IMR-90 (cell line): ENCODE measurements at regions not wholly inside any gene's neighbourhood (a gene's known extent, or its start where the extent isn't known, plus 50 kb on each side); places are given as distances from the start of the nearest gene placed in this dataset.

Experiments used
- ATAC-seq: fragments of 200-7000 bp; cut with Tn5 transposase; 2 replicates; pipeline ENCODE4 v1.9.1; 2020; ENCODE audit warnings: low read depth, mild to moderate bottlenecking, moderate library complexity
- BruUV-seq: library from RNA; stranded (reverse); fragments of 400-500 nt; replicated peaks from 2 replicates; lab custom pipeline; 2021; lab: Mats Ljungman, UMichigan
- CTCF ChIA-PET: fragments of 300-600 bp; formaldehyde crosslinking; extraction: SDS; loops from one replicate; lab custom pipeline; 2021; ENCODE audit warnings: antibody characterized with exemption; lab: Yijun Ruan, JAX
- POLR2A ChIA-PET: fragments of 300-600 bp; sonication (Branson Sonifier 250); formaldehyde crosslinking; loops from one replicate; lab custom pipeline; 2022; ENCODE audit warnings: antibody characterized with exemption; ENCODE audit not compliant: unreplicated experiment; lab: Charles Lee
- DNase-seq: peaks from one replicate; pipeline ENCODE4 v3.0.0; 2013
- H2AFZ ChIP-seq: replicated peaks from 2 replicates; pipeline ENCODE3; 2013; ENCODE audit warnings: low read length, mild to moderate bottlenecking; ENCODE audit not compliant: poor library complexity
- H2AK5ac ChIP-seq: 2 replicates; pipeline ENCODE4 v1.6.1; 2013; ENCODE audit warnings: low read depth, low read length, inconsistent platforms
- H2AK9ac ChIP-seq: replicated peaks from 2 replicates; pipeline ENCODE3; 2013; ENCODE audit warnings: mild to moderate bottlenecking, low read depth, low read length, moderate library complexity; ENCODE audit not compliant: poor library complexity
- H2BK120ac ChIP-seq: 2 replicates; pipeline ENCODE4 v1.6.1; 2013; ENCODE audit warnings: low read depth, low read length, inconsistent platforms
- H2BK15ac ChIP-seq: 3 replicates; pipeline ENCODE4 v1.6.1; 2013; ENCODE audit warnings: low read depth, low read length, inconsistent platforms
- H2BK20ac ChIP-seq: 2 replicates; pipeline ENCODE4 v1.6.1; 2013; ENCODE audit warnings: low read depth, mild to moderate bottlenecking, inconsistent platforms, low read length, moderate library complexity
- H2BK5ac ChIP-seq: 2 replicates; pipeline ENCODE4 v1.6.1; 2013; ENCODE audit warnings: mild to moderate bottlenecking, low read depth, low read length, inconsistent platforms; ENCODE audit not compliant: poor library complexity, severe bottlenecking
- H3K14ac ChIP-seq: replicated peaks from 2 replicates; pipeline ENCODE4 v1.6.1; 2013; ENCODE audit warnings: low read depth, low read length, inconsistent platforms
- H3K18ac ChIP-seq: 2 replicates; pipeline ENCODE4 v1.6.1; 2013; ENCODE audit warnings: low read depth, low read length, control low read depth
- H3K23ac ChIP-seq: 2 replicates; pipeline ENCODE4 v1.6.1; 2013; ENCODE audit warnings: low read depth, low read length, inconsistent platforms
- H3K27ac ChIP-seq: 2 replicates; pipeline ENCODE4 v1.5.1; 2013; ENCODE audit warnings: mild to moderate bottlenecking, control low read depth, low read length; ENCODE audit not compliant: insufficient read depth
- H3K27me3 ChIP-seq: 2 replicates; pipeline ENCODE4 v1.6.1; 2013; ENCODE audit warnings: low read length; ENCODE audit not compliant: control insufficient read depth, insufficient read depth
- H3K36me3 ChIP-seq: 2 replicates; pipeline ENCODE4 v1.6.1; 2013; ENCODE audit warnings: low read length, mixed read lengths; ENCODE audit not compliant: control insufficient read depth, insufficient read depth
- H3K4ac ChIP-seq: 2 replicates; pipeline ENCODE4 v1.6.1; 2013; ENCODE audit warnings: low read depth, low read length, inconsistent platforms
- H3K4me1 ChIP-seq: 2 replicates; pipeline ENCODE4 v1.6.1; 2013; ENCODE audit warnings: low read length, mixed read lengths; ENCODE audit not compliant: control insufficient read depth, insufficient read depth
- H3K4me2 ChIP-seq: 2 replicates; pipeline ENCODE4 v1.6.1; 2013; ENCODE audit warnings: low read depth, mild to moderate bottlenecking, control low read depth, low read length, moderate library complexity
- H3K4me3 ChIP-seq: 2 replicates; pipeline ENCODE4 v1.5.1; 2013; ENCODE audit warnings: low read depth, mild to moderate bottlenecking, control low read depth, low read length, moderate library complexity; ENCODE audit not compliant: insufficient read depth
- H3K56ac ChIP-seq: 2 replicates; pipeline ENCODE4 v1.6.1; 2013; ENCODE audit warnings: low read length, inconsistent platforms; ENCODE audit not compliant: insufficient read depth; ENCODE audit errors: extremely low read depth
- H3K79me1 ChIP-seq, 2 experiments: 2 replicates each; pipeline ENCODE4 v1.6.1; 2013; ENCODE audit warnings: low read length in 2 of 2, inconsistent platforms in 1 of 2, low read depth in 1 of 2
- H3K9ac ChIP-seq: 2 replicates; pipeline ENCODE4 v1.6.1; 2013; ENCODE audit warnings: low read depth, low read length, control low read depth
- H3K9me1 ChIP-seq: 2 replicates; pipeline ENCODE4 v1.6.1; 2013; ENCODE audit warnings: low read length, inconsistent platforms; ENCODE audit not compliant: insufficient read depth
- H3K9me3 ChIP-seq: 2 replicates; pipeline ENCODE4 v1.6.1; 2013; ENCODE audit warnings: low read length; ENCODE audit not compliant: control insufficient read depth, insufficient read depth
- H4K20me1 ChIP-seq: 2 replicates; pipeline ENCODE4 v1.6.1; 2013; ENCODE audit warnings: low read length, inconsistent platforms; ENCODE audit not compliant: insufficient read depth
- H4K5ac ChIP-seq: 2 replicates; pipeline ENCODE4 v1.6.1; 2013; ENCODE audit warnings: mild to moderate bottlenecking, low read depth, low read length, control low read depth
- H4K8ac ChIP-seq, 2 experiments: 2 replicates each; pipeline ENCODE4 v1.6.1; 2013; ENCODE audit warnings: low read depth in 2 of 2, low read length in 2 of 2, control low read depth in 1 of 2, inconsistent platforms in 1 of 2
- H4K91ac ChIP-seq: 2 replicates; pipeline ENCODE4 v1.6.1; 2013; ENCODE audit warnings: low read depth, low read length, inconsistent platforms; ENCODE audit not compliant: insufficient read depth
- BHLHE40 ChIP-seq: fragments of 150-350 bp; IDR thresholded peaks from 2 replicates; pipeline ENCODE4 v1.6.1; 2016; ENCODE audit warnings: mild to moderate bottlenecking, low read depth, low read length
- CEBPB ChIP-seq: IDR thresholded peaks from 2 replicates; pipeline ENCODE4 v1.6.1; 2012; ENCODE audit warnings: low read depth, low read length, improper control_type of control experiment
- CHD1 ChIP-seq: IDR thresholded peaks from 2 replicates; pipeline ENCODE4 v1.6.1; 2012; ENCODE audit warnings: low read depth, low read length, improper control_type of control experiment
- CTCF ChIP-seq: conservative IDR thresholded peaks from 2 replicates; pipeline ENCODE4 v1.5.1; 2012; ENCODE audit warnings: mild to moderate bottlenecking, low read depth, low read length, improper control_type of control experiment
- FOS ChIP-seq: fragments of 150-350 bp; IDR thresholded peaks from 2 replicates; pipeline ENCODE4 v1.6.1; 2016; ENCODE audit warnings: low read depth, low read length
- MAFK ChIP-seq: IDR thresholded peaks from 2 replicates; pipeline ENCODE4 v1.6.1; 2012; ENCODE audit warnings: low read depth, low read length, improper control_type of control experiment
- MAZ ChIP-seq: IDR thresholded peaks from 2 replicates; pipeline ENCODE4 v1.6.1; 2012; ENCODE audit warnings: low read depth, mild to moderate bottlenecking, low read length, improper control_type of control experiment, moderate library complexity, borderline replicate concordance
- MXI1 ChIP-seq: IDR thresholded peaks from 2 replicates; pipeline ENCODE4 v1.6.1; 2012; ENCODE audit warnings: low read depth, mild to moderate bottlenecking, low read length, moderate library complexity, borderline replicate concordance
- NFE2L2 ChIP-seq: fragments of 150-350 bp; IDR thresholded peaks from 2 replicates; pipeline ENCODE4 v1.6.1; 2016; ENCODE audit warnings: low read depth, mild to moderate bottlenecking, low read length
- POLR2A ChIP-seq: IDR thresholded peaks from 2 replicates; pipeline ENCODE4 v1.6.1; 2012; ENCODE audit warnings: mild to moderate bottlenecking, low read depth, low read length
- RAD21 ChIP-seq: IDR thresholded peaks from 2 replicates; pipeline ENCODE4 v1.6.1; 2012; ENCODE audit warnings: low read length, improper control_type of control experiment
- RCOR1 ChIP-seq: IDR thresholded peaks from 2 replicates; pipeline ENCODE4 v1.6.1; 2012; ENCODE audit warnings: mild to moderate bottlenecking, low read length, improper control_type of control experiment; ENCODE audit not compliant: insufficient replicate concordance
- RFX5 ChIP-seq: IDR thresholded peaks from 2 replicates; pipeline ENCODE4 v1.8.0; 2012; ENCODE audit warnings: low read depth, mild to moderate bottlenecking, low read length, moderate library complexity
- SMC3 ChIP-seq: fragments of 150-350 bp; IDR thresholded peaks from 2 replicates; pipeline ENCODE4 v1.6.1; 2016; ENCODE audit warnings: low read depth, mild to moderate bottlenecking, antibody characterized with exemption, low read length, moderate library complexity
- WGBS, 2 experiments: methylation state at CpG; one replicate each; pipeline versions ENCODE4 v1.1.5 to v1.1.7; 2013; ENCODE audit warnings: missing lambda C conversion rate in 2 of 2; ENCODE audit not compliant: insufficient read length in 1 of 2; ENCODE audit errors: extremely low coverage in 2 of 2; 5-methylcytosine and 5-hydroxymethylcytosine counted together
- dilution Hi-C: fragments of 300-500 bp; cut with HindIII; formaldehyde crosslinking; loops from one replicate; pipeline ENCODE4 v1.14.3; 2018; ENCODE audit warnings: low sequenced_read_pairs; ENCODE audit not compliant: unreplicated experiment
- in situ Hi-C: fragments of 300-500 bp; cut with MboI; formaldehyde crosslinking; loops from 3 replicates; pipeline ENCODE4 v1.14.3; 2019; ENCODE audit warnings: low sequenced_read_pairs, inconsistent platforms, mixed read lengths
- intact Hi-C: fragments of 100-400 bp; cut with micrococcal nuclease; formaldehyde crosslinking; loops from 2 replicates; pipeline ENCODE4 v1.10.0; 2022
- TF ChIP-seq, protein P1 (sequence below): fragments of 150-350 bp; IDR thresholded peaks from 2 replicates; pipeline ENCODE4 v1.6.1; 2016; ENCODE audit warnings: low read depth, mild to moderate bottlenecking, low read length, moderate library complexity, borderline replicate concordance
- TF ChIP-seq, protein P2 (sequence below): fragments of 150-350 bp; IDR thresholded peaks from 2 replicates; pipeline ENCODE4 v1.6.1; 2017; ENCODE audit warnings: mild to moderate bottlenecking, antibody characterized with exemption, low read length, low read depth

DNA sequence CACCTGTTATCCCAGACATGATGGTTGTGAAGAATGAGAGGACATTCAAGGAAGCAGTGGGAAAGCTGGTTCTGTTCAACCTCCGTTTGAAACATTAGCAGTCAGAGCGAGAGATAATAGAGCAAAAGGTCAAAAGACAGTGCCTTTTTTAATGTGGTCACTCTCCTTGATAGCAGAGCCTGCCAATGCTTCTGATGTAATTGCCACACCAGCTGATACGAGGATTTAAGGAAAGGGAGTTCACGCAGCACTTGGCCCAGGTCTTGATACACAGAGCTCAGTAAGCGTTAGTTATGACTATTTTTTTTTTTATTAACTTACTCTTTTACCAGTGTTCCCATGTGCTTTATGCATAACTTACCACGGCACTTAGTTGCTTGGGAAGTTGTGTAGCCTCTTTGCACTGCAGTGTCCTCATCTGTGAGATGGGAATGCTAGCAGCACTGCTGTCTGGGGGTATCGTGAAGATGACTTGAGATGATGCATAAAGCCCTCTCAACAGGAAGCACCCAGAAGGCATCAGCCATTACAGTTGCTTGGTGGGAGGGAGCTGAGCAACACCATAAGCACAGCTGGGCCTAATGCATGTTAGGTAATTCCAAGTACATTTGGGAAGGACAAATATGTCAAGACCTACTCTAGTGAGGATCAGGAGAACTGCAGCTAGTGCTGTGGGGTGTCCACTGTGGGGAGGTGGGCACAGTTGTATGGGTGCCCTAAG is 123.3 kb upstream of the RASGRP1 start:
- H4K8ac ChIP-seq = no peak overlapping the region
- no TSS peak for BruUV-seq
- no peaks in the 10 kb centered on the region for H3K36me3 ChIP-seq
- no peak overlapping the region for H2BK15ac ChIP-seq
- no peak overlapping the region for H3K18ac ChIP-seq
- H3K4me2 ChIP-seq = no peak overlapping the region
- POLR2A ChIA-PET = no interaction called here
- no peak overlapping the region for H2AFZ ChIP-seq
- ATAC-seq (no peak), DNase-seq (peak; percentile 7)
- H3K27me3 ChIP-seq = peaks cover 6% of the 10 kb centered on the region
- in situ Hi-C loops = loop anchor here (25.0 kb wide), 1 partner anchor 251 kb away; no protein-coding TSS in a partner anchor
- H3K4ac ChIP-seq = no peak overlapping the region
- no peak overlapping the region for H2BK120ac ChIP-seq
- H3K23ac ChIP-seq = no peak overlapping the region
- no peaks in the 10 kb centered on the region for H4K20me1 ChIP-seq
- no peak overlapping the region for H2AK9ac ChIP-seq
- no peak overlapping the region for H3K14ac ChIP-seq
- no peak overlapping the region for H3K4me3 ChIP-seq
- H3K27ac ChIP-seq = no peak overlapping the region
- WGBS, 2 experiments = 20% methylated on average over 2 of the region's 7 CpGs; no CpG with 5 or more reads in 1 of the 2 experiments
- intact Hi-C loops = no loop called here
- H3K4me1 ChIP-seq = no peaks in the 10 kb centered on the region
- no peak overlapping the region for H2BK5ac ChIP-seq
- no peak overlapping the region for H3K9ac ChIP-seq
- TF ChIP-seq, protein P1, sequence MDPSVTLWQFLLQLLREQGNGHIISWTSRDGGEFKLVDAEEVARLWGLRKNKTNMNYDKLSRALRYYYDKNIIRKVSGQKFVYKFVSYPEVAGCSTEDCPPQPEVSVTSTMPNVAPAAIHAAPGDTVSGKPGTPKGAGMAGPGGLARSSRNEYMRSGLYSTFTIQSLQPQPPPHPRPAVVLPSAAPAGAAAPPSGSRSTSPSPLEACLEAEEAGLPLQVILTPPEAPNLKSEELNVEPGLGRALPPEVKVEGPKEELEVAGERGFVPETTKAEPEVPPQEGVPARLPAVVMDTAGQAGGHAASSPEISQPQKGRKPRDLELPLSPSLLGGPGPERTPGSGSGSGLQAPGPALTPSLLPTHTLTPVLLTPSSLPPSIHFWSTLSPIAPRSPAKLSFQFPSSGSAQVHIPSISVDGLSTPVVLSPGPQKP = no peak
- no peak for TF ChIP-seq RCOR1
- TF ChIP-seq, protein P2, sequence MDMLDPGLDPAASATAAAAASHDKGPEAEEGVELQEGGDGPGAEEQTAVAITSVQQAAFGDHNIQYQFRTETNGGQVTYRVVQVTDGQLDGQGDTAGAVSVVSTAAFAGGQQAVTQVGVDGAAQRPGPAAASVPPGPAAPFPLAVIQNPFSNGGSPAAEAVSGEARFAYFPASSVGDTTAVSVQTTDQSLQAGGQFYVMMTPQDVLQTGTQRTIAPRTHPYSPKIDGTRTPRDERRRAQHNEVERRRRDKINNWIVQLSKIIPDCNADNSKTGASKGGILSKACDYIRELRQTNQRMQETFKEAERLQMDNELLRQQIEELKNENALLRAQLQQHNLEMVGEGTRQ = no peak
- no peak for TF ChIP-seq RFX5
- TF ChIP-seq MAZ = no peak
- no peak for TF ChIP-seq SMC3
- no peak for TF ChIP-seq FOS
- no peak for TF ChIP-seq CTCF
- TF ChIP-seq BHLHE40 = no peak
- TF ChIP-seq POLR2A = no peak
- no peak for TF ChIP-seq CHD1
- TF ChIP-seq CEBPB = no peak
- TF ChIP-seq MXI1 = no peak
- no peak for TF ChIP-seq NFE2L2
- TF ChIP-seq RAD21 = no peak
- no peak for TF ChIP-seq MAFK
- no peak overlapping the region for H2AK5ac ChIP-seq
- no peaks in the 10 kb centered on the region for H3K9me3 ChIP-seq
- H3K9me1 ChIP-seq = no peaks in the 10 kb centered on the region; the same call in 1 of the 2 replicates
- H2BK20ac ChIP-seq = no peak overlapping the region
- no peak overlapping the region for H4K91ac ChIP-seq
- CTCF ChIA-PET = interaction anchor here (0.7 to 4.6 kb wide), 6 partner anchors 11 to 248 kb away, joined by 3 to 25 read pairs (median 4); no protein-coding TSS in a partner anchor
- H3K56ac ChIP-seq = no peak overlapping the region
- no peak overlapping the region for H4K5ac ChIP-seq
- dilution Hi-C loops = no loop called here
- no peaks in the 10 kb centered on the region for H3K79me1 ChIP-seq
